Endothelial cell (in vitro differentiated cells): ENCODE measurements at regions not wholly inside any gene's neighbourhood (a gene's known extent, or its start where the extent isn't known, plus 50 kb on each side); places are given as distances from the start of the nearest gene placed in this dataset.

Source experiments
- DNase-seq: peaks from one replicate; pipeline ENCODE4 v3.0.0; 2021; ENCODE audit warnings: low spot score
- H3K27ac Mint-ChIP-seq: one replicate; pipeline ENCODE4 v1.8.0; 2021; ENCODE audit warnings: mixed read lengths, inconsistent platforms; ENCODE audit not compliant: unreplicated experiment
- H3K27me3 Mint-ChIP-seq: one replicate; pipeline ENCODE4 v1.8.0; 2021; ENCODE audit warnings: mild to moderate bottlenecking, moderate library complexity, mixed read lengths, inconsistent platforms; ENCODE audit not compliant: unreplicated experiment
- H3K36me3 Mint-ChIP-seq: one replicate; pipeline ENCODE4 v1.8.0; 2021; ENCODE audit warnings: mild to moderate bottlenecking, low read depth, mixed read lengths, inconsistent platforms; ENCODE audit not compliant: unreplicated experiment
- H3K4me1 Mint-ChIP-seq: one replicate; pipeline ENCODE4 v1.8.0; 2021; ENCODE audit warnings: mild to moderate bottlenecking, mixed read lengths, inconsistent platforms; ENCODE audit not compliant: unreplicated experiment
- H3K4me3 Mint-ChIP-seq: one replicate; pipeline ENCODE4 v1.8.0; 2021; ENCODE audit warnings: mild to moderate bottlenecking, mixed read lengths, inconsistent platforms; ENCODE audit not compliant: unreplicated experiment
- H3K9me3 Mint-ChIP-seq: one replicate; pipeline ENCODE4 v1.8.0; 2021; ENCODE audit warnings: mixed read lengths, inconsistent platforms; ENCODE audit not compliant: unreplicated experiment
- TF ChIP-seq, protein P1 (sequence below): fragments of 200-600 bp; sonication (generic); IDR thresholded peaks from one replicate; pipeline ENCODE4 v1.5.0; 2021; ENCODE audit warnings: antibody characterized with exemption; ENCODE audit not compliant: unreplicated experiment

- H3K27me3 Mint-ChIP-seq: peaks cover 2% of the 10 kb centered on the region
- no peak for DNase-seq
- H3K4me1 Mint-ChIP-seq: no peaks in the 10 kb centered on the region
- H3K9me3 Mint-ChIP-seq: no peaks in the 10 kb centered on the region
- no peak overlapping the region for H3K27ac Mint-ChIP-seq
- no peak overlapping the region for H3K4me3 Mint-ChIP-seq
- H3K36me3 Mint-ChIP-seq: no peaks in the 10 kb centered on the region
- TF ChIP-seq, protein P1, sequence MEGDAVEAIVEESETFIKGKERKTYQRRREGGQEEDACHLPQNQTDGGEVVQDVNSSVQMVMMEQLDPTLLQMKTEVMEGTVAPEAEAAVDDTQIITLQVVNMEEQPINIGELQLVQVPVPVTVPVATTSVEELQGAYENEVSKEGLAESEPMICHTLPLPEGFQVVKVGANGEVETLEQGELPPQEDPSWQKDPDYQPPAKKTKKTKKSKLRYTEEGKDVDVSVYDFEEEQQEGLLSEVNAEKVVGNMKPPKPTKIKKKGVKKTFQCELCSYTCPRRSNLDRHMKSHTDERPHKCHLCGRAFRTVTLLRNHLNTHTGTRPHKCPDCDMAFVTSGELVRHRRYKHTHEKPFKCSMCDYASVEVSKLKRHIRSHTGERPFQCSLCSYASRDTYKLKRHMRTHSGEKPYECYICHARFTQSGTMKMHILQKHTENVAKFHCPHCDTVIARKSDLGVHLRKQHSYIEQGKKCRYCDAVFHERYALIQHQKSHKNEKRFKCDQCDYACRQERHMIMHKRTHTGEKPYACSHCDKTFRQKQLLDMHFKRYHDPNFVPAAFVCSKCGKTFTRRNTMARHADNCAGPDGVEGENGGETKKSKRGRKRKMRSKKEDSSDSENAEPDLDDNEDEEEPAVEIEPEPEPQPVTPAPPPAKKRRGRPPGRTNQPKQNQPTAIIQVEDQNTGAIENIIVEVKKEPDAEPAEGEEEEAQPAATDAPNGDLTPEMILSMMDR: no peak
These were observed 753.2 kb upstream of the B3GALT2 start for GRCh38 chr1:193939585-193939984.

DNA sequence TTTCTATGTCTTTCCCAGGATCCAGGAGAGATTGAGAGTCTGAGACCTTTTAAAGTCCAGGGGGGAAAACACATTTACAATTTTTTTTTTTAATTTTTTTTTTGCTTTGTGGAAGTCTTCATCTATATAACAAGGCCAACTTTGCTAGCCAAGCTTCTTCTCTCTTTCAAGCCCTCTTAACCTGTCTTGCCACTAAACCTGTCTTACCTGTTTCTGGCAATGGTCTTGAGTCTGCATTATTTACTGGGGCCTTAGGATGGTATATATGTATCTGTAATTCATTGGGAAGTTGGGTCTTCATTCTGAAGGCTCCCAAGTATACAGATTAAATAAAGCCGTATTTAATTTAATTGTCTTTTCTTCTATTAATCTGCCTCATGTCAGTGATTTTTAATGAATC, 750.9 kb upstream of the B3GALT2 start:
- H3K4me3 Mint-ChIP-seq: no peak overlapping the region
- no peak for DNase-seq
- H3K27me3 Mint-ChIP-seq: peaks cover 2% of the 10 kb centered on the region
- H3K36me3 Mint-ChIP-seq: no peaks in the 10 kb centered on the region
- H3K27ac Mint-ChIP-seq: no peak overlapping the region
- no peaks in the 10 kb centered on the region for H3K9me3 Mint-ChIP-seq
- no peaks in the 10 kb centered on the region for H3K4me1 Mint-ChIP-seq
- TF ChIP-seq, protein P1: no peak

GRCh38 chr1:193932979-193933378, 746.6 kb upstream of the B3GALT2 start:
- Mint-ChIP-seq H3K36me3 (no peaks in the 10 kb centered on the region), H3K27me3 (no peaks in the 10 kb centered on the region)
- DNase-seq: no peak

DNA sequence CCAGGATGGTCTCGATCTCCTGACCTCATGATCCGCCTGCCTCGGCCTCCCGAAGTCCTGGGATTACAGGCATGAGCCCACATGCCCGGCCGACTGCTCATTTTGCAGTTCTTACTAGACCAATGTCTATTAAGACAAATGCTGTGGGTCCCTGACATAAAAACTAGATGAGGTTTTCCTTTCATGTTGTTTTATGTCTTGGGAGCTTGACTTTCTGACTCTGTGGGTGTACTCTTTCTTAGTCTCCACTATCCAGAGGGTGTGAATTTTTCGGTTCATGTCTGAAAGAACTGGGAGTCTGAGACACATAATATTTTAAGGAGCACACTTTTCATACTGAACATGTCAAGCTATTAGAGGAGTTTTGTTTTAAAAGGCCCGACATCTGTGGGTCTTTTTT, 744.9 kb upstream of the B3GALT2 start:
- Mint-ChIP-seq H3K36me3 (no peaks in the 10 kb centered on the region), H3K4me1 (no peaks in the 10 kb centered on the region), H3K9me3 (no peaks in the 10 kb centered on the region), H3K4me3 (no peak overlapping the region), H3K27ac (no peak overlapping the region), H3K27me3 (peaks cover 3% of the 10 kb centered on the region)
- TF ChIP-seq, protein P1: no peak
- DNase-seq: no peak

More at GRCh38 chr1:193932979-193933378, 746.6 kb upstream of the B3GALT2 start:
- TF ChIP-seq, protein P1: no peak
- H3K4me3 Mint-ChIP-seq: no peak overlapping the region
- H3K27ac Mint-ChIP-seq: no peak overlapping the region
- no peaks in the 10 kb centered on the region for H3K4me1 Mint-ChIP-seq
- no peaks in the 10 kb centered on the region for H3K9me3 Mint-ChIP-seq

- Mint-ChIP-seq H3K9me3 (no peaks in the 10 kb centered on the region), H3K4me3 (no peak overlapping the region), H3K27ac (no peak overlapping the region), H3K4me1 (no peaks in the 10 kb centered on the region), H3K36me3 (no peaks in the 10 kb centered on the region), H3K27me3 (peaks cover 3% of the 10 kb centered on the region)
- TF ChIP-seq, protein P1: no peak
- no peak for DNase-seq
These were observed 743.1 kb upstream of the B3GALT2 start for GRCh38 chr1:193929374-193930033.
